ENCODE measurements at regions not wholly inside any gene's neighbourhood (a gene's known extent, or its start where the extent isn't known, plus 50 kb on each side); places are given as distances from the start of the nearest gene placed in this dataset.
"Not testable (repeated sequence)": the region's sequence is repeated elsewhere in the genome, so short reads cannot be mapped to it uniquely, and the experiment has no call there.

DNA sequence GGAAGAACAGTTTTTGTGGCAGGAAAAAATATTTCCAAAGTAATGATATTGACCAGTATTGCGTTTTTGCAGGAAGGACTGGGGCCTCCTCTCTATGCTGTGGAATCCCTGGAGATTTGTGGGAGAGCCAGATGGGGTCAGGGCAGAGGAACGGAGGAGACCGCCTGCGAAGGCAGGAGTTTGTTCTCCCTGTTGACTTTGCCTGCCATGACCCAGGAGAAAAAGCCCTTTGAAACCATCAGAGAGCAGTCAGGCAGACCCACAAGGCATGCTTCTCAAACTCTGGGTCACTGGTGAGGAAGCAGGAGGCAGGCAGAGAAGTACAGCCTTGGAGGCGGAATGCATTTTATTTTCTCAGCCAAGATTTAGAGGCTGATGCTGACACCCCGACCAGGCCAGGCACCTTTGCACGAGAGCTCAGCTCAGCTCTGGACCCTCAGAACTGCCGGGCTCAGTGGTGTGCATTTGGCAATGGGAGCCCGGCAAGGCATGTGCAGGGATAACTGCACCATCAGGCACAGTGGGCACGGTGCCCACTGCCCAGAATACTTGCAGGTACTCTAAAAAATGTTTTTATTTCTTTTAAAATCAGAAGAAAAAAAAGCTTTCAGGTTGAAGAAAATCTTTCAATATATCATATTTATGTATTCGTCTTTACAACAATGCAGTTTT lies 410.4 kb downstream of the RPS24 start:
- DNase-seq, result no peak

DNA sequence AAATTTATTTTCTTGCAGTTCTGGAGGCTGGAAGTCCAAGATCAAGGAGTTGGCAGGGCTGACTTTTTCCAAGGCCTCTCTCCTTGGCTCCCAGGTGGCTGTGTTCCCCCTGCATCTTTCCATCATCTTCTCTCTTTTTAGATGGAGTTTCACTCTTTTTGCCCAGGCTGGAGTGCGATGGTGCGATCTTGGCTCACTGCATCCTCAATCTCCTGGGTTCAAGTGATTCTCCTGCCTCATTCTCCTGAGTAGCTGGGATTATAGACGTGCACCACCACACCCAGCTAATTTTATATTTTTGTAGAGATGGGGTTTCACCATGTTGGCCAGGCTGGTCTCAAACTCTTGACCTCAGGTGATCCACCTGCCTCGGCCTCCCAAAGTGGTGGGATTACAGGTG lies 411.1 kb downstream of the RPS24 start:
- DNase-seq, result not testable (repeated sequence)

DNA sequence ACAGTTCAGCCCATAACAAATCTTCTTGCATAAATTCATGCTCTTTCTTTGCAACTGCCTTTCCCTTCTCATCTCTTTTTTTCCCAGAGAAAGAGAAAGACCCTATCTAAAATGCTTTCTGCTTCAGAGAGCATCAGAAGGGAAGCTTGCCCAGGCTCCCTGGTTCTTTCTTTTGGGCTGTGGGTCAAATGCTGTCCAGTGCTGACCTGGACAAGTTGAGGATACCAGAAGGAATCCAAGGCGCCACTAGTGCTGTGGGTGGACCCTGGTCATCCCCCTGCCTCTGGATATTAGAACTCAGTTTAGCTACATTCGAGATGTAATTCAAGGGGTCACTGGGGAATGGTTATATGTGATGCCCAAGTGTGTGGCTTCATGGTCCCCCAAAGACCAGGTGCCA lies 411.6 kb downstream of the RPS24 start:
- no peak for DNase-seq

DNA sequence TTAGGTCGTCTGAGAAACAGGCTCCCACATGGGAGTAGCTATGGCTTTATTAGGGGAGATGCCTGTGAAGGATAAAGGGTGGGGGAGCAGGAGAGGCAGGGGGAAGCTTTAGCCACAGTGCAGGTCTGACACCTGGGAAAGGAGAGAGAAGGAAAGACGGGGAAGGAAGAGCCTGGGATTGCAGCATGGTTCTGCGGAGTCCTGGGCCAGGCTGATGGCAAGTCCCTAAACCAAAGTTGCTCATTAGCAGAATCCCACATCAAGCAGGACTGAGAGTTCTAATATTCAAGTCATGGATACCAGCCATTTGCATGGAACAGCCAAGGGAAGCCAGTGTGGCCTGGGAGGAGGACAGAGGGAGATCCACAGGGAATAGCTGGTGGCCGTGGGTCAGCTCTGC lies 414.8 kb downstream of the RPS24 start:
- no peak for DNase-seq

DNA sequence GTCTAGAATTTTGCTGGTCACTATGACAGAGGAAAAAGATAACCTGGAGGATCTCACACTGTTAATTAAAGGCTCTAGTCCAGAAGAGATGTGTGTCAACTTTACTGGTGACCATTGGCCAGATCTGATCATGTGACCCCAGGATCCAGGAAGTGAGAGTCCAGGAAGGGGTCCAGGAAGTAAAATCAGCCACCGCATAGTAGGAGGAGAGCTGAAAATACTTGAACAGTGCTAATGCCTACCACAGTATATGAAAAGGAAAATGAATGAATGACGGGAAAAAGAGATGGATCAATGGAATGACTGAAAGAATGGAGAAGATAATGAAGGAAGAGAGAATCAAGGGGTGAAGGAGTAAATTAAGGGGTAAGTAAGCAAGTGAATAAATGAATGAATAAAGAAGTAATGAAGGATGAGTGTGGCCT lies 415.3 kb downstream of the RPS24 start:
- DNase-seq, result no peak

DNA sequence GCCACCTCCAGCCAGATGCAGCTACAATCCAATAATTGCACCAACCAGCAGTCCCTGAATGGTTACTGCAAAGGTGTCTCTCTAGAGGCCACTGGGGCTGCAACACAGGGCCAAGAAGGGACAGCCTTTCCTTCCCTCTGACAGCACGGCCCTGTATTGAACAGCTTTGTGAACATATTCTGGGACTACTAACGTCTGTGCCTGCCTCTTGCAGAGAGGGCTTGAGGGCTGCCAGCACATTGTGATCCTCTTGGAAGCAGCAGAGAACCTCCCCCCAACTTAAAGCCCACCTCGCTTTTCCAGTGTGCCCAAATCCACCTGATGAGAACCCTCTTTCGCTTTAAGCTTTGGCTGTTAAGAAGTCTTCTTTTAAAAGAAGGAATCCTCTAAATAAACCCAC lies 415.9 kb downstream of the RPS24 start:
- no peak for DNase-seq

DNA sequence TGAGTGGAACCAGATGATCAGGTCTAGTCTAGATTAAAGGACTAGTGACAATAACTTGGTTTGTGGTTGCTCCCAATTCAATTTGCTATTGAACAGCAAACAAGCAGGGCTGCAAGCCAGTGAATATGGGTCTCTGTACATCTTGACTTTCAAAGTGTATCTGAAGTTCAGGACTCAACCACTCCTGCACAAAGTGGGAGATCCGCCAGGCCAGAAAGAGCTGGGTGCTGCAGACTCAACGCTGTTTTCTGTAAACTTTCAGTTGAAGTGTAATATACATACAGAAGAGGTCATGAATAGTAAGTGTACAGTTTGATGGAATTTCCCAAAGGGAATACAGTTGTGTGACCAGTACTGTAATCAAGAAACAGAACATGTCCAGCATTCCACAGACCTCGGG lies 416.6 kb downstream of the RPS24 start:
- DNase-seq, result no peak

DNA sequence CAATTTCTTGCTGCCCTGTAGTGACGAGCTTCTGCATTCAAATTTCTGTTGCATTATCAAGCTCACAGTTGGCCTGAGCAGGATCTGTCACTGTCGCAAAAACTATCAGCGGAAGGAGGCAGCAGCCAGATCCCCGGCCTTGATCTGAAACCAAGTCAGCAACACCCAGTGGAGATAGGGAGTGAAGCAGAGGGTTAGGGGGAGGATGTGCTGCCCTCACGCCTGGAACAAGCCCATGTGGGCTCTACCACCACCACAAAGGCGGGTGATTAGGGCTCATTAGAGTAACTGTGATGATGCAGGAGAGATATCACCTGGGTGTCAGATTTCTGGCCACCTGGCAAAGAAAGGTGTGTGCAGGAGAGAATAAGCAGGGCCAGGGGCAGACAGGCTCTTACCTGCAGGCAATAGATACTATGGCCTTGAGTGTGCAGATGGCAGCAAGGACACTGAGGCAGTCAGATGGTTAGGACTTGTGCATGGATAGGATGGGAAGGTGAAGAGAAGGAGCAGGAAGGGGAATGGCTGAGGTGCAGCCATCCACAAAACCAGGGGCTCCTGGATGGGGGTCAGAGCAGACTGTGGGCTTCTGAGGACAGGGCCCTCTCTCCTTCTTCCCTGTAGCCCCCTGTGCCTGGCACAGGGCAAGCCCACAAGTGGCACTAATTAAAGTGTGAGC lies 417.3 kb downstream of the RPS24 start:
- DNase-seq, result no peak

DNA sequence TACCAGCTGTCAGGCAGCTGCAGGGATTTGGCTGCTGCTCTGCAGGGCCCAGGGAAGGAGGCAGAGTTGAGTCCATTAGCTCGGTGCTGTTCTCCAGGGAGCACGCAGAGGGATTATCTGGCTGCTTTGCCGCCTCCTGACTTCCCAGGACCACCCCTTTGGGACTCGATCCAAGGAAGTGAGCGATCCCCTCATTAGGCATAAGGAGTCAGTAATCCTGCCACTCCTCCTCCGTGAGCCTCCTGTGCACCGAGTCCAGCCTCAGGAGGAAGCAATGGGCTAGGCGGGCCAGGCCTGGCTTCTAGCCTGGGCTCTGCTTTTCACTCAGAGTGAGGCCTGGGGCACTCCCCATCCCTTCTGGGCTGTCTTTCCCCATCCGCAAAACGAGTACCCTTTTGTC lies 417.9 kb downstream of the RPS24 start:
- DNase-seq, result no peak

DNA sequence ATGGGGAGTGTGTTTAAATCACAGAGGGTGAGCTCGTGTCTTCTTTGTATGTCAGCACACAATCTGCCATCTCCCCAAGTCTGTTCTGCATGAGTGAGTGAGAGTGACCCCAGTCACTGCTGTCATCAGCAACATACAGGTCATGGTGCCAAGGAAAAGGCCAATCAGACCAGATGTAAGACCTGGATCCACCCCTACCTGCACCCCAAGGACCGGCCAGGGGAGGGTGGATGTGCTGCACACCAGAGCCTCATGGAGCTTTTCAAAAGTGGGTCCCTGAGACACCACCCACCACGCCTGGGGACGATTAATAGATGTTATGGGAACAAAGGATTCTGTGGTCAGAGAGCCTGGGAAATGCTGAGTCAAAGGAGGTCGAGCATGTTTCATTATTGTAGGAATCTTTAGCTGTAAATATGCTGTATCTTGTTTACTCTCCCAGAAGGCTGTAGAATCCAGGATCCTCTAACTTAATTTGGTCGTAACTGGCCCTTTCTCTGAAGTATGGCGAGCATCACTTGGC lies 420.5 kb downstream of the RPS24 start:
- no peak for DNase-seq

DNA sequence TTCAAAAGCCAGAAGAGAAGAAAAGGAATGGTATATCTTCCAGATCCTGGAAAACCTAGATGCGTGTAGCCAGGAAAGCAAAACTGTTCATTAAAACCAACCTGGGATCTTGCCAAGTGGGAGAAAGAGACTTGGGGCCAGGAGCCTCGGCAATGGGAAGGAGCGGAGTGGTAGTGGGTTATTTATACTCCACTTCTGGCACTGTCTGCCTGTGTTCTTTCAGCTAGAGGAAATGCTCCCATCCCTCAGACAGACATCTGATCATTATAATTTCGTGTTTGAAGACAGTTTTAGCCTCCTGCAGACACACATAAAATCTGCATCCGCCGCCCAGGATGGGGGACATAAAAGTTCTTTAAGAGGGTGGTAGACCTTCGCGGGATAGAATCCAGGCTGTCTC lies 421.6 kb downstream of the RPS24 start:
- no peak for DNase-seq

DNA sequence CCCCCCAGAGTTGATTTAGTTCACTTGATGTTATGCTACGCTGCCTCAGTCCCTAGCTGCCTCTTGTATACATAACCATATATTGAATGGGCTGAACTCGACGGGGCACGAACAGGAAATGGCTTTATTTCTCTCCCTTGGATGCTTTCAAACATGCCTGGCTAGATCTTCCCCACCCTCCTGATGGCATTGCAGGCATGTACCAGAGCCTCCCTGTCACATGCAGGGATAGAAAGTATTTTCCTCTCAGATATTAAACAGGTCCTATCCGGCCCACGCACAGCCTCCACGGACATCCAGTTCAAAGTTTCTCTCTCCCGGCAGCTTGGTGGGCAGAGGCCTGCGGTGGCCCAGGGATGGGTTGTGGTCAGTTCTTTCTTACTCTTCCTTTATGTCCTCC lies 422.1 kb downstream of the RPS24 start:
- DNase-seq, result no peak

DNA sequence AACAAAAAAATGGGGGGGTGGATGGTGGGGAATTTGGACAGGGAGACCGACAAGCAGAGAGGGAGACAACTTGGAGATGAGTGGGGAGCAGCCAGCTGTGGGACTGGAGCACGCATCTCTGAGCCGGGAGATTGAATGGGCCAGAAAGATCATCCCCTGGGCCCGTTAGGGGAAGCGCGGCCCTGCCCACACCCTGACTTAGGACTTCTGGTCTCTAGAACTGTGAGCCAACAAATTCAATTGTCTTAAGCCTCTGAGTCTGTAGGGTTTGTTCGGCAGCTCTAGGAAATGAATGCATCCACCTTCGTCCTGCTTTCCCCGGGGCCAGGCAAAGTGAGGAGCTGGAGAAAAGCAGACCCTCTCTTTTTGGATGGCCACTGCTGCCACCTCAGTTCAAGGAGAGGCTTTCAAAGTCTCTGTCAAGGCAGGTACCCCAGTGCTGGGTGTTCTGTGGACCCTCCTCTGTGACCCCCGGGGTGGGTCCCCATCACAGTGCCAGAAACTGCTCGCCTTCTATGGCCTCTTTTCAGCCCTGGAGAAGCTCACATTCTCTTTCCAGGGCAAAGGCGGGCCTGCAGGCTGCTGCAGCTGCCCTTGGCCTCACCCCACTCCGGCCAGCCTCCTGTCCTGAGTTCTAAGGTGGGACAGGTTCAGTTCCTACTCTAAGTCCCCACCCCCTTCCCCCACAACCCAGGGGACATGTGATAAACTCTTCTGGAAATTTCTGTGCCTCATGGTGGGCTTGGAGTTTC lies 423.2 kb downstream of the RPS24 start:
- DNase-seq, result no peak

DNA sequence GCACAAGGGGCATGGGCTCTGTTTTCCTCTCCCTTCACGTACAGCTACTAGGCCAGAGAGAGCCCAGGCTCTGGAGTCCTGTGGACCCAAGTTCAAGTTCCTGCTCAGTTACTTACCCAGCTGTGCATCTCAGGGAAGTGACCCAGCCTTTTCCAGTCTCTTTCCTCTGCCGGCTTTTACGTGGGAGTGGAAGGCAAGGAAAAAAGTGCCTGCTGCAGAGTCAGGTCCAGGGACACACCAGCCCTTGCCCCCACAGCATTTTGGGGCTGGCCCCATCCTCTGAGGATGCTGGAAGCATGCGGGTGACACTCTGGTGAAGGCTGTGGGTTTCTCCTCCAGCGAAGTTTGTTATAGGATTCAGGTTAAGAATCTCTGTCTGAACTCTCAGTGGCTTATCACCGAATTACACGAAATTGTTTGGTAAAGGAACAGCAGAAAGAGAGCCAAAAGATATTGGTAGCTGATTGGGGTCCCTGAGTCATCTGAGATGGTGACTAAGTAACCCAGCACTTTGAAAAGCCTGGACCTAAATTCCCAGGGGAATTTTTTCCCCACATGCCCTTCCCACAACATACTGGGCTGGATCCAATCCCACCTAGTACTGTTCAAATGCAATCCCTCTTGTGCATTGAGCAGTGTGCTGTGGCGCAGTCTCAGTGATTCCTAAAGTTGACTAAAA lies 424.3 kb downstream of the RPS24 start:
- no peak for DNase-seq

DNA sequence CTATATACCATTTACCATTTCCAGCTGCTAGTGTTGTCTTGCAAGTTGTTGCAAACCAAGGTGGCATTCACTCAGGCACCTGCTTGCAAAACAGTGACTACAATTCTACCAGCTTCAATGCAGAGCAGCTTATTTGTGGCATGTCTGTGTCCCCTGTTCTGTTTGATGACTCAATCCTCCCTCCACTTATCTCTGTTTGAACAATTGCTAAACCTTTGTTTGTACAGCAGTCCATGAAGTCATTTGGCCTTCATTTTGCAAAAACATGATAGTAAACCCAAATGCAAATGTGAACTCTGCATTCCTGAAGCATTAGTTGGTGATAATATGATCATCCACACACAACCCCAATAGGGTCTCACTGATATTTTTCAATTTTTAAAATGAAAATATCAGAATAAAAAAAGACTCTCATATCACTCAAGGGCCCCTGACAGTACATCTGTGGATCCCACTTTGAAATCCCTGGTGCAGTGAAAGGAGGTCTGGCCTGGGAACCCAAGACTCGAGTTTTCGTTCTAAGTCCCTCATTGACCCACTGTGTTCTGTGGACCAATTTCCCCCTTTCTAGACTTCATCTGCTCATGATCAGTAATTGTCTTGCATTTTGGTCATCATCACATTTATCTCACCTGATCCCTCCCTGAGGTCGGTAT lies 425.4 kb downstream of the RPS24 start:
- DNase-seq, result no peak

DNA sequence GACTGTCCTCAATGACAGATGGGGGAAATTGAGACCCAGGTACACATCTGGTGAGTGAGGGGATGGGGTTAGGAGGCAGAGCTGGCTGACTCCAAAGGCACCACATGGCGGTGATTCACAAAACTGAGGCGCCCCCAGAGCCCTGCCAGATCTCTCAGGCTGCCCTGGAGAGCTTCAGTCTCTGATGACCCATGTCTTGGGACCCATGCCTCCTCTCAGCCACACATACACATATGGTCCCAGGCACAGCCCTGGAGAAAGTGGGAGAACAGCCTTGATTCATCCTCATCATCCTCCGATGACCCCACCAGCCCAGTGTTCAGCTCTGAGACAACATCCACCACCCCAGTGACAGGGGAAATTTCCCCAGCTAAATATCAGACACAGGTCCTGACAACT lies 426.0 kb downstream of the RPS24 start:
- DNase-seq, result no peak

DNA sequence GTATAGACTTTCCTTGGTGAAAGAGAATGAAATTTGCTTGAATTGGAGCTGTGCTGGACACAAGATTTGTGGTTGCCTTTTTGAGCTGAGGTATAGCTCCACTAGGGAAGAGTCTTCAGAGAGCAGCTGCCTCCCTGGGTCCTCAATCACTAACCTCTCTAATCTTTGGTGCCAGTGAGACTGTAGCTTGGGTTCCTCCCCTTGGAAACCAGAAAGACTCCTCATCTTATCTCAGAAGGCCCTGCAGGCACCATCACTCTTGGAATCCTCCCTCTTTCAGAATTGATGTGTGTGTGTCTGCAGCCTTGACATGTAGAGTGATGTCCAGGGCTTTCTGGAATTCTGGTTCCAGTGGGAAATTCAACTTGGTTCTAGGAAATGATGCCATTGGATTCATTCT lies 426.5 kb downstream of the RPS24 start:
- DNase-seq, result no peak

DNA sequence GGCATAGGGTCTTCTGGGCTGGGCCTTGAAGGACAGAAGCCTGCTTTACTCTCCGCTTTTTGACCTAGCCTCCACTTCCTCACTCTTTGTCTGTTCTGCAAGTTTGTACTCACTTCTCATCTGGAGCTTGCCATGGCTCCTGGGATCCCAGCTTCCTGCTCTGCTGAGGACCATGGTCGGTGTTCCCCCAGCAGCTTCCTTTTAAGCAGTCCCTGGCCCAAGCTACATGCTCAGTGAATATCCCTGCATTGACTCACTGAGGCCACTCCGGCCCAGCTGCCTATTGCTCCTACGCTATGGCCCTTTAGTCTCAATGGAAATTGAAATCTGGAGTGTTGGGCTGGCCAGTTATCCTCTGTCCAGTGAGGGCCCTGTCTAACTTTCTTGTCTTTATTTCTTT lies 427.7 kb downstream of the RPS24 start:
- no peak for DNase-seq

DNA sequence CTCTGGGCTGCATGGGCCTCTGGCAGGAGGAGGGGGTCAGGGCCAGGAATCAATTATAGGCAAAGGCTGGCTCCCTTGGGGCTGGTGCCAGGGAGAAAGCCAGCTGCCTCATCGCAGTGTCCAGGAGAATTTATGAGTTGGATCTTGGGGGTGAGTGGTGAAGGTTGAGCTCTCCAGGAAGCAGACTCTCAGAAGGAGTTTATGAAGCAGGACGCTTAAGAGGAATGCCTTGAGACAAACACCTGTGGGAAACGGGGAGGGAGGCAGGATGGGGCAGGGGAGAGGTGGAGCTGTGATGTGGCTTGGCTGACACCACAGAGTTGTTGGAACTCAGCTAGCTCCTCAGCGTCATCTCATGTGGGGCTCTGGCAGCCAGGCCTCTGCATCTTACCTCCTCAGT lies 428.5 kb downstream of the RPS24 start:
- no peak for DNase-seq

DNA sequence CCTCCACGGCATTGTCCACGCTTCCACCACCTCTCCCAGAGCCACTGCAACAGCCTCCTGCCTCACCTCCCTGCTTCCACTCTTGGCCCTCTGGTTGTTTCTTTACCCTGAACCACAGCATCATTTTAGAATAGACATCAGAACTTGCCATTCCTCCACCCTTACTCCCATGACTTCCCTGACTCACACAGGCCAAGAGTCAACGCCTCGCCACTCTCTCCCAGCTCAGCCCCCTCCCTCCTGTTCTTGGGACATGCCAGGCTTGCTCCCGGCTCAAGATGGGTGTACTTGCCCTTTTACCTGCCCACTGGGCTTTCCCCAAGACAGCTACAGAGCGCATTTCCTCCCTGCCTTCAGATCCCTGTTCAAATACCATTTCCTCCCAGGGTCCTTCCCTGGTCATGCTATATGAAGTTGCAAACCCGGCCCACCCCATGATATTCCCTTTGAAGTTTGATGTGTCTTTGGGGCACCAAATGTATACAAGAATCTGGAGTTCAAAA lies 429.1 kb downstream of the RPS24 start:
- DNase-seq, result no peak

DNA sequence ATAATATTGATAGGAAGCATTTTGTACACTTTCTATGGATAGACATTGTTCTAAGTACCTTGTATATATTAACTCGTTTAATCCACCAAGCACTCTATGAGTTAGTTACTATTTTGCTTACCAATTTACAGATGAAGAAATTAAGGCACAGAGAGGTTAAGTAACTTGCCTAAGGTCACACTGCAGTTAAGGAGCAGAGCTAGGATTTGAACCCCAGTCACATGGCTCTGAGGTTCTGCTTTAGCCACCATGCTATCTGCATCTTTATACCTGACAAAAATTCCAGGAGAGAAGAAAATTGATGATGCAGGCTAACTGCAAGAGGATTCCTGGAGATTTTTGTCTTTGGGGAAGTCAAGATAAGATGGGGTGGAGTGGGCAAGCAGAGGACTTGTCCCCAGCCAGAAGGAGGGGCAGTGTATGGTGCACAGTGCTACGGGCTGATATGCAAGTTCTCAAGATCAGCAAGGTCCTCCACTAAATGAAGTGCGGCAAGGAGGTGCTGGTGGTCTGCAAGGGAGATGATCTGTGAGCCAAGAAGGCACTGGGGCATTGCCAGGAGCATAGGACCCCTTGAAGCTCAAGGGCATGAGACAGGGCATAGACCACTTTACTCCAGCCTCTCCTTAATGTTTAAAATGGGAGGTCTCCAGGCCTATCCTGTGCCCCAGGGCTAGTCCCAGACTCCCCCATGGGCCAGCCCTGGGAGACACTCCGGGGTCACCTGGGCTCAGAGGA lies 430.6 kb downstream of the RPS24 start:
- DNase-seq, result no peak

DNA sequence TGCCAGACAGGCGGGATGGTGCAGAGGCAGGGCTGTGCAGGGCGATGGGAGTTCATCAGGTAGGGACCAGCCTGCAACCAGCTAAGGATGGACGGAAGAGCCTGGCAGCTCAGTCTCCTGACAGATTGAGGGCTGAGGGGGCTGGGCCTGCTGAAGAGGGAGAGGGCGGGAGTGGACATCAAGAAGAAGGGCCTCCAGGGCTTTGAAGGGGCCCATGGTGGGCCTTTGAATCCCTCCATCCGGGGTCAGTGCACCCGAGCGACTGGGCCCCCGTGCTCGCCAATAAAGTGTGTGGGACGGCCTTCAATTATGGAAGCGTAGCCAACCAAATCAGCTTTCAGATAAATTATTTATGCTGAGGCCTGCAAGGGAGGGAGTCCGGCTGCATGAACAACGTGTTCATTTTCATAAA lies 431.2 kb downstream of the RPS24 start:
- DNase-seq, result no peak
